ENCODE measurements at regions not wholly inside any gene's neighbourhood (a gene's known extent, or its start where the extent isn't known, plus 50 kb on each side); places are given as distances from the start of the nearest gene placed in this dataset.

GRCh38 chr5:57850109-57850508, 367.5 kb upstream of the ACTBL2 start:
- H3K4me3 ChIP-seq (ENCODE audit: low read depth, poor library complexity, severe bottlenecking), result no peak overlapping the region
- TF ChIP-seq POLR2A (IDR thresholded peaks at IDR 0.05), result no peak
- no peak for TF ChIP-seq CTCF (IDR thresholded peaks at IDR 0.05)
- no peak for DNase-seq (ENCODE audit: low spot score in 2 of 2)
- intact Hi-C loops (cut with DNase I; ENCODE audit: low total_unique reads), result no loop called here
- WGBS, 2 donors, result 74 to 83% methylated on average over 1 of the region's 1 CpG

- intact Hi-C loops (cut with DNase I; ENCODE audit: low total_unique reads), result no loop called here
- WGBS, 2 donors, result 95 to 98% methylated on average over 2 of the region's 2 CpGs
- DNase-seq (ENCODE audit: low spot score in 2 of 2), result no peak
- H3K4me3 ChIP-seq (ENCODE audit: low read depth, poor library complexity, severe bottlenecking), result no peak overlapping the region
- TF ChIP-seq CTCF (IDR thresholded peaks at IDR 0.05) (no peak), POLR2A (IDR thresholded peaks at IDR 0.05) (no peak)
Measured at GRCh38 chr5:57845025-57845424, 362.4 kb upstream of the ACTBL2 start.

- WGBS, 2 donors, result 71 to 75% methylated on average over 2 of the region's 2 CpGs
- intact Hi-C loops (cut with DNase I; ENCODE audit: low total_unique reads), result no loop called here
- TF ChIP-seq POLR2A (IDR thresholded peaks at IDR 0.05), result no peak
- H3K4me3 ChIP-seq (ENCODE audit: low read depth, poor library complexity, severe bottlenecking), result no peak overlapping the region
- no peak for DNase-seq (ENCODE audit: low spot score in 2 of 2)
Measured at GRCh38 chr5:57844410-57844809, 361.8 kb upstream of the ACTBL2 start.

GRCh38 chr5:57843059-57843367, 360.4 kb upstream of the ACTBL2 start:
- no peak overlapping the region for H3K4me3 ChIP-seq (ENCODE audit: low read depth, poor library complexity, severe bottlenecking)
- TF ChIP-seq CTCF (IDR thresholded peaks at IDR 0.05), result no peak
- no peak for TF ChIP-seq POLR2A (IDR thresholded peaks at IDR 0.05)
- intact Hi-C loops (cut with DNase I; ENCODE audit: low total_unique reads), result no loop called here
- WGBS, 2 donors, result 79 to 86% methylated on average over 2 of the region's 2 CpGs
- no peak for DNase-seq (ENCODE audit: low spot score in 2 of 2)

GRCh38 chr5:57842364-57843058, 359.9 kb upstream of the ACTBL2 start:
- WGBS, 2 donors, result 77 to 80% methylated on average over 3 of the region's 3 CpGs
- no peak overlapping the region for H3K4me3 ChIP-seq (ENCODE audit: low read depth, poor library complexity, severe bottlenecking)
- no peak for DNase-seq (ENCODE audit: low spot score in 2 of 2)
- TF ChIP-seq POLR2A (IDR thresholded peaks at IDR 0.05), result no peak
- TF ChIP-seq CTCF (IDR thresholded peaks at IDR 0.05), result no peak
- intact Hi-C loops (cut with DNase I; ENCODE audit: low total_unique reads), result no loop called here

GRCh38 chr5:57841676-57842363, 359.2 kb upstream of the ACTBL2 start:
- 8 to 18% methylated on average over 5 of the region's 5 CpGs for WGBS, 2 donors
- TF ChIP-seq CTCF (IDR thresholded peaks at IDR 0.05), result no peak
- no peak for TF ChIP-seq POLR2A (IDR thresholded peaks at IDR 0.05)
- DNase-seq (ENCODE audit: low spot score in 2 of 2), result no peak
- intact Hi-C loops (cut with DNase I; ENCODE audit: low total_unique reads), result no loop called here
- H3K4me3 ChIP-seq (ENCODE audit: low read depth, poor library complexity, severe bottlenecking), result no peak overlapping the region

All from lower leg skin (tissue), 4 donors.